ENCODE measurements at regions not wholly inside any gene's neighbourhood (a gene's known extent, or its start where the extent isn't known, plus 50 kb on each side); places are given as distances from the start of the nearest gene placed in this dataset.

DNA sequence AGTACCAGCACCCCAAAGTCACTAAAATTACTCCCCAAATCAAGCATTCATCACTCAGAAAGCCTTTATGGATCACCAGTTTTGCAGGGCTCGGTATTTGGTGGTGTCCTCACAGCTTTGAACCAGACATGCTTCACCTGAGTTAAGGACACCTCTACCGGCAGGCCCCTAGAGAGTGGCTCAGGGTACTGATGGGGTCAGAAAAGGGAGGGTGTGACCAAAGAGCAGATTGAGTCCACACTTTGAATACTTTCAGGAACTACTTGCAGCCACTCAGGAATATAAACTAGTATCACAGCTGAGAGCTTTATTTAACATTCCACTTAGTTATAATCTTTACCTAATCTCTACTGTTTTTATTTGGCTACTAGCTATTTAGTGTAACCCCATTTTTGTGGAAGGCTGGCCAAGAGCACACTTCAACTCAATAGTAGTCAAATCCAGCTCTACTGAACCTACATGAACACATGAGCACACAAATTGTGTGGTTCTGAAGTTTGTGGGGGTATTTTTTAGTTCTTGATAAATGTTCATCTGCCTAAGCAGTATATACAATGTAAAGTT lies 109.6 kb upstream of the SPRY1 start:
- Mint-ChIP-seq H3K9me3 (peaks cover 19% of the 10 kb centered on the region), H3K4me3 (no peak overlapping the region), H3K27ac (no peak overlapping the region), H3K4me1 (no peaks in the 10 kb centered on the region), H3K36me3 (peaks cover 8% of the 10 kb centered on the region), H3K27me3 (no peaks in the 10 kb centered on the region)
- CTCF ChIA-PET: no interaction called here
- DNase-seq: no peak

DNA sequence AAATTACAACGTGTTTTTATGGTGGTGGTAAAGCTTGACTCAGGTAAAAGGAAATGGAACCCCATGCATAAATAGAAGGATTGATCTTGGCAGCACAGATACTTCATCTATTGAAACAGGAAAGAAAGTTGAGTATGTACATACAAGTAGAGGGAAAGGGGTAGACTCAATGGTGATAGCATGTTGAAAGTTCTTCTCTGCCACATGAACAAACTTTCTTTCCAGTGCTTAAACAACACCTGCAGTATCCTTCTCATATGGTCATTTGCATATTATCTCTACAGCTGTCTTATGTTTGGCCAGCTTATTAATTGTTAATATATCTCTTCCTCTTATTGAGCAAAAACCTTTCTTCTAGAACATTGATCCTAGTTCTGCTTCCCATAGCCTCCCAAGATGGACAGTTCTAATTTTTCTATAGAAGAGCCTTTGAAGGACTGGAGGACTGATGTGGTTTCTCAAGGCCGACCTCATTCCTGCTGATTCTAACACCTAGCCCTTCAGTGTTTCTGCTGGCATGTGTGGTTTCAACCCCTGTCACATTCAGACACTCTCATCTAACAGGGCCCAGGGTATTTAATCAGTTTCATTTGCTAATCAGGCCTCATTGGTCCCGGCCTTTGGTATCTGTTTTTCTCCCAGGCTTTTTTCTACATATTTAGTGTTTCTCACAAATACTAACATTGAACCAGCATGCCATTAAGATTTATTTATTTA lies 108.1 kb upstream of the SPRY1 start:
- Mint-ChIP-seq H3K9me3 (peaks cover 21% of the 10 kb centered on the region), H3K27me3 (no peaks in the 10 kb centered on the region), H3K27ac (no peak overlapping the region), H3K4me1 (no peaks in the 10 kb centered on the region), H3K36me3 (peaks cover 11% of the 10 kb centered on the region), H3K4me3 (no peak overlapping the region)
- CTCF ChIA-PET: no interaction called here
- no peak for DNase-seq

DNA sequence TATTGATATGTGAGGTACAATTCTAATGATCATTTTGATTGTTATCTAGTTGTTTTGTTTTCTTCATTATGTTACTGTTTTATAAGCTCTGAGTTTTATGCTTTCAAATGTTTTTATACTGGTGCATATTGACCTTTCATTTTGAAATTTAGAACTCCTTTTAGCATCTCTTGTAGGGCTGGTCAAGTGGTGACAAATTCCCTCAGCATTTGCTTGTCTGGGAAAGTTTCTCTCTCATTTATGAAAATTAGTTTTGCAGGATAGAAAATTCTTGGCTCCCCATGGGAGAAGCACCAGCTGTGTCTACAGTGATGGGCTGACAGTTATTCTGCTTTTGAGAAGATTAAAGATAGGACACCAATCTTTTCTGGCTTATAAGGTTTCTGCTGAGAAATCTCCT lies 105.3 kb upstream of the SPRY1 start:
- peaks cover 14% of the 10 kb centered on the region for H3K36me3 Mint-ChIP-seq

DNA sequence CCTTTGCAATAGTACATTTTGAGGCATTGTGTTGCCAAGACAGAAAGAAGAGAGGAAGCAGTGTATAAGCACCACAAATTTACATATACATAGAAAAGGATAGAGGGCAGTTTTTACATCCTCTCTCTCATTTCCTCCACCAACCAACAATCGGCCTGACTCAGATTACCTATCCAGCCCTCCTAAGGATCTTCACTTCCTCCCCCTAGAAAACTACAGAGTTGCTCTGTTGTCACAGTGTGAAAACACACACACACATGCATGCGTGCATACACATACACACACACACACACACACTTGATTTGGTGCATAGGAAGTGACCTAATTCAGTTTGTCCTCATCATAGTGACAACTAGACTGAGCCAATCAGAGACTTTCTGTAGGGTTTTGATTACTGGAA lies 98.8 kb upstream of the SPRY1 start:
- H3K27ac Mint-ChIP-seq: no peak overlapping the region
- CTCF ChIA-PET: no interaction called here
- no peaks in the 10 kb centered on the region for H3K9me3 Mint-ChIP-seq
- H3K27me3 Mint-ChIP-seq: no peaks in the 10 kb centered on the region
- DNase-seq: no peak
- peaks cover 4% of the 10 kb centered on the region for H3K36me3 Mint-ChIP-seq
- H3K4me1 Mint-ChIP-seq: no peaks in the 10 kb centered on the region
- no peak overlapping the region for H3K4me3 Mint-ChIP-seq

More for the DNA sequence above, 105.3 kb upstream of the SPRY1 start:
- Mint-ChIP-seq H3K9me3 (peaks cover 21% of the 10 kb centered on the region), H3K4me1 (no peaks in the 10 kb centered on the region), H3K4me3 (no peak overlapping the region), H3K27ac (no peak overlapping the region), H3K27me3 (no peaks in the 10 kb centered on the region)
- no peak for DNase-seq
- CTCF ChIA-PET: no interaction called here

DNA sequence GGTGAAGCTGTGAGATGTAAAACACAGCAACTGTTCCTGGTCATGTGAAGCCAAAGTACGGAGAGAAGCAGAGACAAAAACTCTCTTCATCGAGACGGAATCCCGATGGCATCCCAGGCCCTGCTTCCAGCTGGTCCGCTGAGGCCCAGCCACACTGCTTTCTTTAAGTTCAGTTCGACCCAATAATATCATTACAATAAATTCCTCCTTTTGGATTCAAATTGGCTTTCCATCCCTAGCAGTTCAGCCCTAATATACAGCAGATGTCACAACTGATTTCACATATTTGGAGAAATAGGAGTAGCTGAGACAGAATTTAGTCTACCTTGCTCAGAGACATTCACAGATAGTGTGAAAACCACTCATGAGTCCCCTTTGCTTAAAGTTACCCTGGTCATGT lies 98.3 kb upstream of the SPRY1 start:
- Mint-ChIP-seq H3K9me3 (no peaks in the 10 kb centered on the region), H3K4me1 (no peaks in the 10 kb centered on the region), H3K36me3 (peaks cover 4% of the 10 kb centered on the region), H3K27ac (no peak overlapping the region), H3K4me3 (no peak overlapping the region), H3K27me3 (no peaks in the 10 kb centered on the region)
- CTCF ChIA-PET: no interaction called here
- DNase-seq: no peak

DNA sequence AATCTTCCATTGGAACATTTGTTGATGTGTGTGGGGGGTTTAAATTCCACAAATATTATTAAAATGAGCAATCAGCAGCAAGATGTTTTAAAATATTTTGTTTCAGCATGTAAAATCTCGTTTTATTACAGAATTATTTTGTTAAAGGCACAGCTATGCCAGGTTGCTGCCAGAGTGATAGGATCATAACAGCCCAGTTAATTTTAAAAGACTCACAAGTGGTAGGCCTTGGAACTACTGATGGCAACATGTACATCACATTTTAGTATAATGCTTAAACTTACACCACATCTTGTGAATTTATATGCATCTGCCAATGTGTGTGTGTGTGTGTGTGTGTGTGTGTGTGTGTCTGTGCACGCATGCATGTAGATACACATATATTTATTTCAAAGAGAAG lies 97.8 kb upstream of the SPRY1 start:
- no peak overlapping the region for H3K4me3 Mint-ChIP-seq
- peaks cover 2% of the 10 kb centered on the region for H3K36me3 Mint-ChIP-seq
- no peaks in the 10 kb centered on the region for H3K4me1 Mint-ChIP-seq
- no peaks in the 10 kb centered on the region for H3K27me3 Mint-ChIP-seq
- H3K27ac Mint-ChIP-seq: no peak overlapping the region
- H3K9me3 Mint-ChIP-seq: no peaks in the 10 kb centered on the region
- CTCF ChIA-PET: no interaction called here
- DNase-seq: no peak

DNA sequence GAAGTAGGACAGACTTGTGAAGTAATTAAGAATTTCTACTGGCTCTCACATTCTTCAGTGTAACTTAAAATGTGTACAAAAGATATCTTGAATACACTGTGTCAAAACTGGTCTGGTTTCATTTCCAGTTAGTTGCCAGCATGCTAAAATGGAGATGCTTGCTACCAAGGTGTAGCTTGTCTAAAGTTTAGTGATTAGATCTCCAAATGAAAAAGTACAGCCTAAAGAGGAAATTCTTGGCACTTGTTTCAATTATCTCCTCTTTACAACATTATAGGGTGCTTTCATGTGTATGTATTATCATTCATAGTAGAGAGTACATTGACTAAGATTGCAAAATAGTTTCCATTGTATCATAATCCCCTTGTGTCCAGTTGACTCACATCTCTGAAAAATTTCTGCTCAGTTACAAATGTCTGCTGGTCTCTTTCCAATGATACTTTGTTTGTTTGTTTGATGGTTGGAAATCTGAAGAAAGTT lies 97.3 kb upstream of the SPRY1 start:
- no peak overlapping the region for H3K4me3 Mint-ChIP-seq
- no peak for DNase-seq
- H3K9me3 Mint-ChIP-seq: no peaks in the 10 kb centered on the region
- no peaks in the 10 kb centered on the region for H3K27me3 Mint-ChIP-seq
- no peaks in the 10 kb centered on the region for H3K36me3 Mint-ChIP-seq
- no peaks in the 10 kb centered on the region for H3K4me1 Mint-ChIP-seq
- H3K27ac Mint-ChIP-seq: no peak overlapping the region
- CTCF ChIA-PET: no interaction called here

DNA sequence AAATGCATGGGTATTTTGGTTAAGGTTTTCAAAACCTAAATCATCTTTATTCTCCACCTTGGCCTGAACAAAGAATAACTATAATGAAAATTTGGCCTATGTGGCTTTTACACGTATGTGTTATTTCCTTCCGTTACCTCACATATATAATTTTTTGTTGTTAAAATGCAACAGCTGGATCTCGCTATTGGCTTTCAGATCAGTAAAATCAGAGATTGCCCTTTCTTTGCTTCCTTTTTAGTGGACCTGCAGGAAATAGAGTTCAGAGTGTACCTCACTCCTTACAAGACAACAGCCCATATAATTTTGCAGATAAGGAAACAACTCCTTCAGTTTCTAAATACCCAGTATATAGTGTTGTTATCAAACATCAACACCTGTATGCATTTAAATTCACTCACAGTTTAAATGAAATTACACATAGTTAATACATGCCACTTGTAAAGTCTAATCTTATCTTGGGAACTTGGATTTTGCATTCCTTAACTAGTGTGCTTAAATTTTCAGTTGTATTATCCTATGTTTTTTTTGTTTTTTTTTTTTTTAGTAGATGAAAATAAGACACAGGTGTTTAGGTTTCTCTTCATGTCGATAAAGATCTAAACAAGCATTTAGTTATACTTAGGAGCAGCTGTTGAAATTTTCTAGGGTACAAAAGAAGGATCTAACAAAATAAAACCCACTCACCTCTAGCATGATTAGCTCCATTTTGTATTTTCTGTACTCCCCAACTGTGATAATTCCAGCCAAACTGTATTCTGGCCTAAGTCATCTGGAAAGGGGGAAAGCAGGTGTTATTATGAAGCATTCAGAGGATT lies 96.2 kb upstream of the SPRY1 start:
- CTCF ChIA-PET: no interaction called here
- no peak for DNase-seq
- no peak overlapping the region for H3K4me3 Mint-ChIP-seq
- H3K9me3 Mint-ChIP-seq: no peaks in the 10 kb centered on the region
- no peaks in the 10 kb centered on the region for H3K36me3 Mint-ChIP-seq
- H3K27me3 Mint-ChIP-seq: no peaks in the 10 kb centered on the region
- H3K27ac Mint-ChIP-seq: no peak overlapping the region
- H3K4me1 Mint-ChIP-seq: no peaks in the 10 kb centered on the region

DNA sequence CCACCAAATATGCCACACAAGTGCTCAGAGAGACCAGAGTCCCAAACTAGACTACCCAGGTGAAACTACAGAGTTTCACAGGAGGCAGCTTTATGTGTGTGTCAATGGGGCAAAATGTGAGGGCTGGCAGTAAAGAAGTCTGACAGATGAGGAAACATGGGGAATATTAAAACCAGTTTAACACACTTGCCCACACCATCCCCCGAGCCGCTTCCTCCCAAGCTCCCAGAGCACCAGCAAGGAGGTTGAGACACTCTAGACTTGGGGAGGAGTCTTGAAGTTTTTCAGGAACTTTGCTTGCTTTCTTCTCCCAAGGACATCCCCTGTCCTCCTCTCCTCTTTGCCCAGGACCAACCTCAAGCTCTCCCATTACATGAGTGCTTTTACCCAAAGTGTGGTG lies 94.7 kb upstream of the SPRY1 start:
- Mint-ChIP-seq H3K4me1 (no peaks in the 10 kb centered on the region), H3K9me3 (no peaks in the 10 kb centered on the region), H3K36me3 (no peaks in the 10 kb centered on the region), H3K27ac (no peak overlapping the region), H3K27me3 (no peaks in the 10 kb centered on the region), H3K4me3 (no peak overlapping the region)
- DNase-seq: no peak
- CTCF ChIA-PET: no interaction called here

DNA sequence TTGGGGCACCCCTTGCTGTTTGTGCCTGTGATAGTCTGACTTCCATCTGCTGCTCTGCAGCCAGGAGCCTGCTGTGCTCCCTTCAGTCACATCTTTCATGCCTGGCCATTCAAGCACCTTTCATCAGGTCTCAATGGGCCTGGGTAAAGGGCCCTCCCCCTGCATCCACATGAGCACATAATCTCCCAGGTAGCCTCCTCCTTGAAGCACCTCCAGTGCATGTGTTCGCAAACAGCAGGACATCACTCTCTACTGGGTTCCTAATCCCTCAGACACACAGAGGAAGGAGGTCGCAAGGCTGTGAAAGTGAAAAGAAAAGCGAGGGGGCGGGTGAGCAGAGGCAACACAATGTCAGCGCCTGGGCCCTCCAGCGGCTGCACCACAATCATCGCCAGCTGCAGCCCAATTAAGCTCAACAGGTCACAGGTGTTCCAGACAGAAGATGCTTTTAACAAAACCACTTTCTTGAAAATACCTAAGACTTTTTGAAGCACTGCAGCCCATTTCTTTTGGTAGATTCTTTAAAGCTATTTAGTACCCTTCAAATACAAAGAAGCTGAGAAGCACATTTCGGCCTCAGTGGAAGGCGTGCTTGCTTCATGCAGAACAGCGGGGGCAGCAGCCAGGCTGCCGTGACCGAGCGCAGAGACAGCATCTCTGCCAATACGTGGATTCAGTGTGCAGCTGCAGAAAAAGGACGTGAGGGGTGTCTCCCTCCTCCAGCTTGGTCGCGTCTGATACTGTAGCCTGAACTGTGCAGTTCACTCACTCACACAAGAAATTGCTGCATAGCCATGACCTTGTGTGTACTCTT lies 92.2 kb upstream of the SPRY1 start:
- DNase-seq: peak; percentile 21
- CTCF ChIA-PET: interaction anchor here (0.9 to 1.1 kb wide), 2 partner anchors 23 to 34 kb away, joined by 3 read pairs; no protein-coding TSS in a partner anchor
- Mint-ChIP-seq H3K9me3 (no peaks in the 10 kb centered on the region), H3K4me3 (no peak overlapping the region), H3K36me3 (peaks cover 2% of the 10 kb centered on the region), H3K27ac (no peak overlapping the region), H3K4me1 (no peaks in the 10 kb centered on the region), H3K27me3 (no peaks in the 10 kb centered on the region)

DNA sequence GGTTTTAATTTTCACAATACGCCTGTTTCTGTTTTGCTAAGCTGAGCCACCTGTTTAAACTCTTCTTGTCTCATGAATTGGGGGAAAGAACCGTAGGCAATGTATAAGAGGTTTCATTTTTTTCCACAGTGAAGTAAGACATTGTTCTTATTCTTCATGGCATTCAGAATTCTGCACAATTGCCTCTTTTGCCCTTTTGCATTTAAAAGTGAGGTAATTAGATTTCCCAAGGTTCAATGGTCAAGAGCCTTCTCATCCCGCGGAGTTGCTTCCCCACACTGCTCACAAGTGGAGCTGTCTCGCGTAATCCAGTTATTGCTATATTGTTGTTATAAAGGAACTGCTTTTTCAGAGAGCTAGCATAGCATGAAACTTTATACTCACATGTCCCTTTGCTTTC lies 90.9 kb upstream of the SPRY1 start:
- Mint-ChIP-seq H3K9me3 (no peaks in the 10 kb centered on the region), H3K36me3 (peaks cover 2% of the 10 kb centered on the region), H3K4me3 (no peak overlapping the region), H3K27me3 (no peaks in the 10 kb centered on the region), H3K27ac (no peak overlapping the region), H3K4me1 (no peaks in the 10 kb centered on the region)
- CTCF ChIA-PET: interaction anchor here (1.1 kb wide), 1 partner anchor 36 kb away, joined by 3 read pairs; no protein-coding TSS in a partner anchor
- no peak for DNase-seq

DNA sequence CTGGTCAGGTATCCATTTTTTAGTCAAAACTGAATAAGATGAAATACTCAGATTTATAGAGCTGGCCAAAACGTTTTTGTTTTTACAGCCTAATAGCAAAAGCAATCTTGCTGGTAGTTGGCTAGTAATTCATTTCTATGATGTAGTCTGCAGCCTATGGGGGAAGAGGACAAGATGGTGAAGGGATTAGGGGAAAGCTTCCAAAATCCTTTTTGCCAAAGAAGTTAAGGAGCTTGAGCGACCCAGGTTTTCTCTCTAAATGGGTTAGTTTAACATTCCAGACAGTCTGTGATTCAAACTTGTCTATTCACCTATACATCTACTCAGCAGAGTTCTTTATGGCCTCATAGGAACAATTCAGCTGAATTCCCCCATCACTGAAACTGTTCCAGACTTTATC lies 89.8 kb upstream of the SPRY1 start:
- H3K9me3 Mint-ChIP-seq: no peaks in the 10 kb centered on the region
- no peaks in the 10 kb centered on the region for H3K27me3 Mint-ChIP-seq
- CTCF ChIA-PET: no interaction called here
- H3K4me1 Mint-ChIP-seq: no peaks in the 10 kb centered on the region
- H3K27ac Mint-ChIP-seq: no peak overlapping the region
- peaks cover 2% of the 10 kb centered on the region for H3K36me3 Mint-ChIP-seq
- DNase-seq: no peak
- no peak overlapping the region for H3K4me3 Mint-ChIP-seq

DNA sequence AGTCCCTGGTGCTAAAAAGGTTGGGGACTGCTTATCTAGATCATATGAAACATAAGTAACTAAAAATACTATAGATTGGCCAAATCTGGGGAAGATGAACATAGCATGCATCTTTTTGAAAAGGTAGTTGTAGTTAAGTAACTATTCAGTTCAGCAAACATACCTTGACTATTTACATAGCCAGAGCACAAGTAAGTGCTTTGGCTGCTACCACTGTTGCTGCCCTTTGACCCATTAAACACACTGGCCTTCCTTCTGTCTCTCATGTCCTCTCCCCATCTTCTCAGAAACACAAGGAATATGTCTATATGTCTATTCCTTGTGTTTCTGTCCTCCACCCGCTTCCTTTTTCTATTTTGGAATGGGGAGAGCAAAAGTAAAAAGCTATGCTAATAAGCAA lies 87.9 kb upstream of the SPRY1 start:
- Mint-ChIP-seq H3K4me1 (no peaks in the 10 kb centered on the region), H3K9me3 (no peaks in the 10 kb centered on the region), H3K27me3 (no peaks in the 10 kb centered on the region), H3K4me3 (no peak overlapping the region), H3K36me3 (peaks cover 2% of the 10 kb centered on the region), H3K27ac (no peak overlapping the region)
- no peak for DNase-seq
- CTCF ChIA-PET: no interaction called here

DNA sequence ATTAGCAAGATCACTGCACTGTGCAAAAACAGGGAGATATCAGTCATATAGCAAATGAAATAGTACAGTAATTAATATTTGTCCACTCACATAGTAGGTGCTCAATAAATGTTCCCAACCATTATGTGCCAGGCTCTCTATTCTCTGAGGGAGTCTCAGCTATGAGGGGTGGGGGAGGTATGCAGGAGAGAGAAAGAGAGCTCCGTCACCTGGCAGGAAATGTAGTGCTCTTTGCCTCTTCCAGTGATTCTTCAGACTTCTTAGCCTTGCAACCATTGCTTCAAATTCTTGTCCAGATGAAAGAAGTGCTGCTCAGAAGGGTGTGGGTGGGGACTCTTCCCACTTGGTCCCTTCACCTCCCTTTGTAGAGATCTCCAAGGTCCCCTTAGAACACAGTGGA lies 84.5 kb upstream of the SPRY1 start:
- peaks cover 7% of the 10 kb centered on the region for H3K36me3 Mint-ChIP-seq
- no peaks in the 10 kb centered on the region for H3K9me3 Mint-ChIP-seq
- H3K27ac Mint-ChIP-seq: no peak overlapping the region
- H3K4me1 Mint-ChIP-seq: no peaks in the 10 kb centered on the region
- CTCF ChIA-PET: no interaction called here
- H3K27me3 Mint-ChIP-seq: no peaks in the 10 kb centered on the region
- DNase-seq: no peak
- no peak overlapping the region for H3K4me3 Mint-ChIP-seq

Data from activated naive CD4-positive, alpha-beta T cell treated with anti-CD3 and anti-CD28 coated beads, Interleukin-2, amount 10 ng/mL, durations not matched to agents 7 days and 5 days (primary cell).